SIG-M5 (cell line): ENCODE measurements at regions not wholly inside any gene's neighbourhood (a gene's known extent, or its start where the extent isn't known, plus 50 kb on each side); places are given as distances from the start of the nearest gene placed in this dataset.

Source experiments
- DNase-seq: peaks from one replicate; lab custom pipeline; 2025; lab: John Stamatoyannopoulos, UW

DNA sequence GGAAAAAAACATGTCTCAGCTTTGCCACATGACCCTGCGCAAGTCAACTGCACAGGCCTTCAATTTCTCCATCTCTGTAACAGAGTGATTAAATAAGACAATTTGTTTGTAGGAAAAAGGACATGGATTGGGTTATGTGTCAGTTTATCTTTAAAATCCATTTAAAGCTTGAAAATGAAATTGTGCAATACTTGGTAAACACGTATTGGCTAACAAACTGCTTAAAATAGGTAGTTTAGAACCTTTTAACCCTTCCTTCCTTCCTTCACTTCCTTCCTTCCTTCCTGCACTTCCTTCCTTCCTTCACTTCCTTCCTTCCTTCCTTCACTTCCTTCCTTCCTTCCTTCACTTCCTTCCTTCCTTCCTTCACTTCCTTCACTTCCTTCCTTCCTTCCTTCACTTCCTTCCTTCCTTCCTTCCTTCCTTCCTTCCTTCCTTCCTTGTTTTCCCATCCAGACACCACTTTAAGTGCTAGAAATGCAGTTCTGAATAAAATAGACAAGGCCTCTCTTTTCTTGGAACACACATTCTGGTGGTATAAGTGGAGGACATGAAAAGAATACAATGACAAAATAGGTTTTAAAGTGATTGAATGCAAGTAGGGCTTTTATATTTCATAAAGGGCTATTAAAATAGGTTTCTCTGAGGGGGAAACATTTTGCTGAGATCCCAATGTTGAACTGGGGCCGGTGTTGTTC is 130.2 kb upstream of the TP63 start:
- DNase-seq: no peak

DNA sequence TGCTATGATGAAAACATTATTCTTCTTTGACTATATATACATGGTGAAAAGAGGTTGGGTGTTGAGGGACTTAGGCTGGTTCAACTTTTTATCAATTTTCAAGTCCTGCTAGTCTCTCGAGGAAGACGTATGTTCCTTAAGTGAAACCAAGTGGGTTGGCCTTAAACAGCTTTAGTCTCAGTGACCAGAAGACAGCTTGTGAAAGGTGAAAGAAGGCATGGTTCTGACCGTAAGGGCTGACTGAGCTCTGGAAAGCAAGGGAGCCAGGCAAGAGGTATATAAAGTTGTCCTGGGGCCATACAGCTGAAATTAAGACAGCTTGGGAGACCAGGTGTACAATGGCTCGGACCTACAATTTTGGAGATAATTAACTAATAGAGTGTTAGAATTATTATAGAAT is 128.9 kb upstream of the TP63 start:
- no peak for DNase-seq

DNA sequence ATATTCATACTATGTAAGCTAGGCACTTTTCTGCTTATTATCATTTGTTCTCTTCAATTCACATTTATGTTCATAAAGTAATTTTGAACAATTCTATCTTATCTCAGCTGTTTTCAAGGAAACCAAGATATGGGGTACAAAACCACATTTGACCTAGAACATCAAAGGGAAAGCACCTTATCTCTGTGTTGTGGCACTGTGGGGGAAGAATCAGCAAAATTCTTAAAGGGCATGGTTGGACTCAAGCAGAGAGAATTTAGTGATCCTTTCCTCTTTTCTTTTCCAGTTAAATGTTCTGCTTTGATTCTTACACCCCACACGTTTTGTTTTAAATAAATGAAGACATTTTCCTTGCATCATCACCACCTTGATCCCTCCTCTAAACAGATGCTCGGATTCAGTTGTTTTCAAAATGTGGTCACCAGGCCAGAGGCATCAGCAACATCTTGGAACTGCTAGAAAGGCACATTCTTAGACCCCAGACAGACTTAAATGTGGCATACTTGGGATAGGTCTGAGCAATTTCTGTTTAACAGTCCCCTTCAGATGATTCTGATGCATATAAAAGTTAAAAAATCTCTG is 128.4 kb upstream of the TP63 start:
- no peak for DNase-seq

DNA sequence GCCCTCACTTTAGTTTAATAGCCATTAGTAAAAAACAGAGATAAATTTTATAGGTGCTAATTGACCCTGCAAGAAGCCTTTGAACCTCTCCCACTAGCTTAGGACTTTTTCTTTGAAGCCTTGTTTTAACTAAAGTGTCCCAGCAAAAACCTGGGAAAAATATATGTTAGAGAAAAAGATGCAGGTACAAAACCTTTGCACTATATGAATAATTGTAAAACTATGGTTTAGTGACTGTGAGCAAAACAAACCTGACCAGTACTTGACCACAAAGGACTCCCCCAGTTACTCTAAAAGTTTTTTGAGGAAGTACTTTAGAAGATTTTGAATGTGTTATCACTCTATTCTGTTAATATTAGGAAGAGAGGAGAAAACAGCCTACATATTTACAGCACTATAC is 123.3 kb upstream of the TP63 start:
- DNase-seq: no peak

DNA sequence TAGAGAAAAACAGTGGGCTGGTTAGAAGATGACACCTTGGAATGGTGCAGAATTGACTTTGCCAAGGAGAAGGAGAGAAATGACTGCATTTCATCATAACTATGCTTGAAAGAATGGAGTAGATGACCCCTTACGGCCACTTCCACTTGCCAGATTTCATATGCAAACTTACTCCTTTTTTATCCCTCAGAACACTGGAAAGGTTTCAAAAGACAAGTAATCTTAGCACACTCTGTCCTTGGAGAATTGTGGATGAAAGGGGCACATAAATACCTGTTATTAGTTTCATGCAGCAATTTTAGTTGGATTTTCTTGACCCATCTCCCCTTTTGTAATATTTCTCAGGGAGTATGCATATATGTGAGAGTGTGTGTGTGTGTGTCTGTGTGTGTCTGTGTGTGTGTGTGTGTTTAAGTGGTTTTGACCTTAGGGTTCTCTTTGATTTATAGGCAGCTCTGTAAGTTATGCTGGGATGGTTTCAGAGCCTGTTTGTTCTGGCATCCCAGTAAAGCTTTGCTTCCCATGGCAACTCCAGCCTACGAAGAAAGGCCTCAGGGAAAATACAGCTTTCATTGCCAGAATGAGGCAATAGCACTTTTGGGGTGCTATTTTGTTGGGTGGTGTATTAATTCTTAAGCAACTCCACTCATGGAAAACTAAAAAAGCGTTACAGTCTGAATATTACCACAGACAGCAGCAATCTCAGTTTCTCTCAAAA is 122.2 kb upstream of the TP63 start:
- no peak for DNase-seq

DNA sequence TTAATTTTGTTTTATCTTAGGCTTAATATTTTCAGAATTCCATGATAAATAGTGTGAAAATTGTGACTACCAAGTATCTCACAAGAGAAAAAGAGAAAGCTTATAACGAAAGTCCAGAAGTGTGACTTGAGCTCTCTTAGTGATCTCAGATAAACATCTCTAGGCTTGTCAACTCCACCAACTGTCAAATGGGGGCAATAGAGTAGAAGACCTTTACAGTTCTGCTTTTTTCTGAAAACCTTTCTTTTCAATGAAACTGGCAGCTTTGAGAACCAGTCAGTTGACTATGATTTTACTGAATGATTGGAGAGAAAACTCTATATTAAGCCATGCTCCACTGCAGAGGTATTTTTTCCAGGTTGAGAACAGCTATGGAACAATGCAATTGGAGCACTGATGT is 119.2 kb upstream of the TP63 start:
- peak; percentile 2 for DNase-seq

DNA sequence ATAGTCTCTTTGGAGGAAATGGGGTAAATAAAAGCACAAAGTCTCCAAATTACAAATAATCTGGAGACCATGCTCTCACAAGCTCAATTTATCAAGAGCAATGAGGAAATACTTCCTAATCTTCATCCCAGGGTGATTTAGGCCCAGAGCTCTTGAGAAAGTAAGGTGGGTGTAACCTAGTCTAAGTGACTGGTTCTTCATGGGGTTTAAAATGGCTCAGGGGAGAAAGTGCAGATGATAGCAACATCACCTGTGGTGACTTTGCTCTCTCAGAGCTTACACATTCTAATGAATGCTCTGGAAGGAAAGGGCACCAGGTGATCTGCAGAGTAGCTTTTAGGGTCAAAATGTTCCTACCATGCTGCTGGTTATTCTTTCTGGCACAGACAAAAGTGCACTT is 118.4 kb upstream of the TP63 start:
- no peak for DNase-seq

DNA sequence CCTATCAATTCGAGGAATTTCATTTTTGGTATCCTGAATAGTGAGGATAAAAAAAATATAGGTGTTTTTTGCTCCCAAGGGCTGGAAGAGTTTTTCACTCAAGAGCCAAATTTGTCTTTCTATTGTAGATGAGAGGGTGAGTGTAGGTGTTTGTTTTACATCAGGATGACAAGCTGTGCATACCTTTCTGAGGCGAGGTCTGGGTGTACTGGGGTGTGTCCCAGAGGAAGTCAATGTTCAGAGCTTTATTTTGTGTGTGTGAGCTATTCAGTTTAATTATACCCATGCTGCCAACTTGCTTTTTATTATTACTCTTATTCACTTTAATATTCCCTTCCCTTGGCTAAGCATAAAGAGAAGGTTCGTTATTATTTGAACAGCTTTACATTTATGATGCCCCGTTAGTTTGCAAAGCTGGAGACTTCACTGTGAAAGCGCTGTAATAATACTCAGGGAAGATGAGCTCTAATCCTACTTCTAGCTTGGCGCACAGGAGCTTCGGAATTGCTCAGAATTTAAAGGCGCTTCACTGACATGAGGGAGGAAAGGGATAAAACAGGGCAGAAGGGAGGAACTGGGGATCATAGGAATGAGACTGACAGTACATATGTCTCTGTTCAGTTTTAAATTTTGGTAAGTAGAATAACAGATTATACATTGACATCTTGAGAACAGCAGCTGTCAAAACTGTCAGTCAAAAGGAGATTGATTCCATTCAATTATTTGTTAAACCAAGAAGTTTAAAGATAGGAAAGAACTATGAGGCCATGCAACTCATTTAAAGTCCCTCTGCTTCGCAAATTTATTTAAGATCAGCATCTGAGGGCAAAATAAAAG is 117.7 kb upstream of the TP63 start:
- no peak for DNase-seq

DNA sequence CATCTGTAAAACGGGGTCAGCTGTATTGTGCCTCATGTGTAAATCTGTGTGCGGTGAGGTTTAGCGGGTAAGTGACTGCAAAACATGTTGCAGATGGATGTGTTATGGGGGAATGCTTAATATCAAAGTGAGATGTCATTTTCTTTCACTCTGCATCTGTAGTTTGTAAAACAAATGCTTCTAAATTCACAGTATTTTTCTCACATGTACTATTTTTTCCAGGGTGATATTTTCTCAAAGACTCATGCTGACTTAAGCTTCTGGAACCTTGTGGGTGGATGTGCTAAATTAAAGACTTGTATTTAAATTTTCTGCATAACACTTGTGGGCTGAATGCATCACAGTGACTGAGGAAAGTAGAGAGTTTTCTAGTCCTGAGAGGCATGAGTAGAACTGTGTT is 115.2 kb upstream of the TP63 start:
- no peak for DNase-seq

DNA sequence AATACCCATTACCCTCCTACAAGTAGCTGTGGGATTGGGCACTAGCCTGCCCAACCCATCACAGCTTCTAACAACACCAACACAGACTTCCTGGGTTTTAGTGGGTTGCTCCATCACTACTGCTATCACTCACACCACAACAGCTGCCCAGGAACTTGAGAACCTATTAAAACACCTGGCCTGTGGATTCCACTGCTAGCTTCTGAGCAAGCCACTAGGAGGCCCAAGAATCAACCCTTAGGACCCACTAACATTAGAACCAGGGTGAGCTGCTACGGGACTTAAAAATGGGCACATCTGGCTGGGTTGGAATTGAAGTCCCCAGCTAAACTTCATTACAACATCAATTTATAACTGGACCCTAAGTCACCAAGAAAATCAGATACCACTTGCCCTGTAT is 113.2 kb upstream of the TP63 start:
- DNase-seq: no peak

DNA sequence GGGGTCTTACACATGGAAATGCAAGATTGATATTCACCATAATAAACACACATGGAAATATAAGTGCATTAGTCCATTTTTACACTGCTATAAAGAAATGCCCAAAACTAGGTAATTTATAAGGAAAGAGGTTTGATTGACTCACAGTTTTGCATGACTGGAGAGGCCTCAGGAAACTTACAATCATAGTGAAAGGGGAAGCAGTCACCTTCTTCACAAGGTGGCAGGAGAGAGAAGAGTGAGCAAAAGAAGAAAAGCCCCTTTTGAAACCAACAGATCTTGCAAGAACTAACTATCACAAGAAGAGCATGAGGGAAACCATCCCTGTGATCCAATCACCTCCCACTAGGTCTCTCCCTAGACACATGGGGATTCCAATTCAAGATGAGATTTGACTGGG is 111.7 kb upstream of the TP63 start:
- no peak for DNase-seq

DNA sequence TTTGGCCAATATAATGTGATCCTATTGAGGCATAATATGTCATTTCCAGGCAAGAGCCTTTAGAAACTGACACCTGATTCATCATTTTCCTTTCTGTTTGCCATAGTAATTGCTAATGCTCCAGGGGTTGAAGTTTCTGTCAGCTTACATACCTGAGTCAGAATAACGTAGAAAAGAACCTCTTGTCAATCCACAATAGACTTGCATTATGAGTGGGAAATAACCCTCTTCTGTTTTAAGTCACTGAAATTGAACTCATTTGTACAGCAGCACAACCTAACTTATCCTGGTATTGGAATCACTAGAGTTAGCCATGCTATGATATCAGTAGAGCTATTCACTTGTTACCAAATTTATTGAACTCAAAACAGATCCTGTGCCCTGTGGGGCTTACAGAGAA is 101.7 kb upstream of the TP63 start:
- no peak for DNase-seq

DNA sequence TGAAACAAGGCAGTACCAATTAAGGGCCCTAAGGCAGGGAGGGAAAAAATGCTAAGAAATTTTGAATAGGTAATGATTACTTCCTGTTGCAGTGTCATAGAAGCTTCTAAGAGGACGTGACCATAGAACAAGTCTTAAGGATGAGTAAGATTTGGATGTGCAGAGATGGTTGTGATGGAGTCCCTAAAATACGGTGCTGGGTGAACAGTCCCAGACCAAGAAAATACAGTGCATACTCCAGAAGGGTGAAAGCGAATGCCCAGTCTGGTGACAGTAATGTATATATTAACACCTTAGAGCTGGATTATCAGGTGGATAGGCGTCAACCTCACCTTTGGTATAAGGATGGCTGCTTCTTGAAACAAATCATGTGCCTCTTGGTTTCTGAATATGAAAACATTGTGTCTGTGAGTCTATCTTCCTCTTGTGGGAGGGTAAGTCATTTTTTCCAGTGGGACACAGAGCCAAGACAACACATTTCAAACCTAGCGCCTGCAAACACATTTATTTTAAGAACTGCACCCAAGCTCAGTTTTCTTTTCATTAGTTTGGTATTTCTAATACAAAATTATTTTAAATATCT is 101.2 kb upstream of the TP63 start:
- no peak for DNase-seq

DNA sequence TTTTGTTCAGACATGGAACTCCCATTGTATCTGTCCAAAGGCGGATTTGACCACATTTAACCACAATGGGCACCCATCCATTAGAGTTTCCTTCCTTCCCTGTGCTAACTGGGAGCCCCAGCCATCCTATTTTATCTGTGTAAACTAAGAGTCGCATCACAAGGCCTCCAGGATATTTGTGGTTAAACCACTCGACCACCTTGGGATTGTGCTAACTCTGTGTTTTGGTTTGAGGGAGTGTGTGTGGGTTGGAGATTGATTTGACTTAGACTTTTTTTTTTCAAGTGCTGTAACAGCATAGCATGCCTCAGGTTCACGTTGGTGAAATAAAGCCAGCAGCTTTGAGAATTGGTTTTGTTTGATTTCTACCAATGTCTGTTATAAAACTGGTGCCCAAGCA is 100.4 kb upstream of the TP63 start:
- DNase-seq: no peak

DNA sequence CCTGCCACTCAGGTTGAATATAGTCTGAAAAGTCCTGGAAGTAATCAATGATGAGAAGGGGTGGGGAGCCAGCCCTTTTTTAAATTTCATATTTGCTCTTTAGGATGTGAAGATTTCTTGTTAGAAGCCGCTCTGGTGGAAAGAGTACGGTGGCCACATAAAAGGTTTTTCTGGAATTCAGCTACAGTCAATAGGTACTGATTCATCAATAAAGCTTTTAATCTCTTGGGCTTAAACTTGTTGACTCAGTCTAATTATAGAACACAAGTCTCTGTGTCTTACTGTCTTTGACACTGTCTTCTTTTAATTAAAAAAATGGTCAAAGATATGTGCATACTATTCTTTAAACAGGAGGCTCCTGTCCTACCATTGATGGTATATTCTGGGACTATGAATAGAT is 99.9 kb upstream of the TP63 start:
- DNase-seq: no peak

DNA sequence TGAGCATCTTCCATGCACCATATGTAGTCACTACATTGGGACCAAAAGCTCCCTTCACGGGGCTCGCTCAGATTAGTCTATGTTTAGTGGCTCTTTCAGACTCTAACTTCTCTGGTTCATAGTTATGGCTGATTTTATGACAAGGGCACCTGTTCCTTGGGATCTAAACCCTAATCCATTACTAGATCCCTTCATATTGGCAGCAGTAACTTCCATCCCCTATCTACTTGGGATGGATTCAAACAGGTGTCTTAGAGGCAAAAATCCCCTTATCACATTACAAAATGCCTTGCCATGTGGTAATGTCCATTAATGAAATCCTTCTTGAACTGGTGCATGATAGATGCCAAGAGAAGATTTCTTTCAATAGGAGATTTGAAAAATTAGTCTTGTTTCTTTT is 96.7 kb upstream of the TP63 start:
- no peak for DNase-seq

DNA sequence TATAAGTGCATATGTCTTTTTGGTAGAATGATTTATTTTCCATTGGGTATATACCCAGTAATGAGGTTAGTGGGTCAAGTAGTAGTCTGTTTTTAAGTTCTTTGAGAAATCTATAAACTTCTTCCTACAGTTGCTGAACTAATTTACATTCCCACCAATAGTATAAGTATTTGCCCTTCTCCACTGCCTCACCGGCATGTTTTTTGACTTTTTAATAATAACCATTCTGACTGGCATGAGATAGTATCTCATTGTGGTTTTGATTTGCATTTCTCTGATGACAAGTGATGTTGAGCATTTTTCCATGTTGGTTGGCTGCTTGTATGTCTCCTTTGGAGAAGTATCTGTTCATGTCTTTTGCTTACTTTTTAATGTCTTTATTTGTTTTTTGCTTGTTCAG is 94.1 kb upstream of the TP63 start:
- no peak for DNase-seq

DNA sequence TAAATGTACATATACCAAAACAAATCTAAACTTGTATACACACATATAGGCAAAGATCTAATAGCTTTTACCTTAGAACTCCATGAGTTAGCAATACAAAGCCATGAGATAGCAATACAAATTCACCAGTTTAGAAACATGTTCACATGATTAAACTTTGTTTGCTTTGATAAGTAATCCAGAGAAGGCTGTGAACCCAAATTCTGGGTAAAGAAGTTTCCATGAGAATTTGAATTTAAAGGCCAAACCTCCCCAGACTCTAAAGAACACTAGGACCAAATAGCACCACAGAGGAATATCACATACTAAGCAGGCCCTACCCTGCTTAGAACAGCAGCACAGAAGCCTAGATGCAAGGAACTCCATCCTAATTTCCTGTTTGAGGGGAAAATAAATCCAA is 83.7 kb upstream of the TP63 start:
- DNase-seq: no peak

DNA sequence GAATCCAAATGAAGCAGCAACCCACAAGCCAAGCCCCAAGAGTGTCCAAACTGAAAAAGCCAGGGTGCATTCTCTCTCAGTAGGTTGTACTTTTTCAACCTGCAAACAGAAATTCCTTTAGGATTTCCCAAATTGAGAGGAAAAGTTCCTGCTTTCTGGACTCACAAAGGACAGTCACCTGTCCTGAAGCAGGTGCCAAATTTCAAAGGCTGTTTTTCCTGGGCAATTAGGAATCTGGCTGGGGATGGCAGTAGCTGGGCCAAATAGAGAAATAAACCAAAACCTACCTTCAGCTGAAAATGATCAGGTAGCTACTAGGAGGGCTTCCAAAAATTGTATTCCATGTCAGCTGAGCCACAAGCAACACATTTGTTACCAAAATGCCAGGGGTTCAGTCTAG is 83.1 kb upstream of the TP63 start:
- no peak for DNase-seq

DNA sequence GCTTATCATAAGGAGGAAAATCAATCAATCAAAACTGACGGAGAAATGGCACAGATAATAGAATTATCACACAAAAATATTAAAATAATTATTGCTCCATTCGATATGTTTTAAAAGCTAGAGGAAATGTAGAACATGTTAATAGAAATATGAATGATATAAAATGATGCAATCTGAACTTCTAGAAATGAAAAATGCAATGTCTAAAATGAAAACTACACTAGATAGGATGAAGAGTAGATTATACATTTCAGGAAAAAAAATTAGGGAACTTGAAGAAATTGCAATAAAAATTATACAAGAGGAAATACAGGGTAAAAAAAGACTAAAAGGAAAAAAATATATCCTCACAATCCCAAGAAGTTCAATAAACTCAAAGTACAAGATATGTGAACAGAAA is 80.2 kb upstream of the TP63 start:
- DNase-seq: no peak

DNA sequence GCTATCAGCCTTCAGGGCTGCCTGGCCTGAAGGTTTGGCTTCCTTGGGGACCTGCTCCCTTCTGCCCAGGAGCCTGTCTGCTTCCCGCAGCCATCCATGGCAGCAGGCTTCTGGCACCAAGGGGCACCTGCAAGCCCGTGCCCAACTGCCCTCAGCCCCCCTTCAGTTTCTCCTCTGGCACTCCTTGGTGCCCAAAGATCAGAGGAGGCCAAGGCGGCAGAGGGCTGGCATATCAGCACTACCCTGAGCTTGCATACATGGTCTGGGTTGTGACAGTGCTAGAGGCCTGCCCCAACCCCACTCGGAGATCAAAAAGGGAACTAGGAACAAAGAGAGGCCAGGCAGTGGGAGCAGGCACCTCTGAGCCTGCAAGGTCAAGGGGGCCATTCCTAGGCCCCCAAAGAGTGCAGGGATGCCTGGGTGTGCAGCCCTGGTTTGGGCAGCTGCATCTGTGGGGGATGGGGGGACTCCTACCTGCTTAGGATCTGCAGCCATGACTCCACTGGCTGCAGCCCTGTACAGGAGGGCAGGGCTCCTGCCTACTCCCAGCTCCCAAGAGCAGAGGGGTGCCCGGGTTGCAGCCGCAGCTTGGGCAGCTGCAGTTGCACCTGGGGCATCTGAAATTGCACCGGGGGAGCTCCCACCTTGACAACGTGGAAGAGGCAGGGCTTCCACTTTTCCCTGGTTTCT is 76.2 kb upstream of the TP63 start:
- DNase-seq: no peak

DNA sequence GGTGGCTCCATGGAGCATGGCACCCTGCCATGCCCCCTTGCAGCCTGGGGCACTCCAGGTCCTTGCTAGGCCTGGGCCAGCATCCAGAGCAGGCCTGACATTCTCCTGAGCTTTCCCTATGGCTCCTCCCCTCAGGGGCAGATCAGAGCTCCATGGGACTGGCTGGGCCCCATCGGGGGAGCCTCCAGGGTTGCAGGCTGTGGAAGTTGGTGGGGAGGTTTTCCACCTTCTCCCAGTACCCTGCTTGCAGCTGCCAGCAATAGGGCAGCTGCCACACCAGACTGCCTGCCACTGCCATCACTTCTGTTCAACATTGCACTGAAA is 75.7 kb upstream of the TP63 start:
- no peak for DNase-seq
